Sigmoid colon (tissue), 6 donors: ENCODE measurements at regions not wholly inside any gene's neighbourhood (a gene's known extent, or its start where the extent isn't known, plus 50 kb on each side); places are given as distances from the start of the nearest gene placed in this dataset.

ENCODE experiments used
- DNase-seq: peaks from one replicate; pipeline ENCODE4 v3.0.0-alpha.2; 2019
- H3K27ac ChIP-seq, 4 donors: fragments of 200-600 bp; sonication (generic); one replicate each; pipeline ENCODE4 v1.5.1; 2016 to 2019; ENCODE audit warnings: mild to moderate bottlenecking in 1 of 4
- H3K27me3 ChIP-seq, 3 donors: fragments of 200-600 bp; sonication (generic); one replicate each; pipeline ENCODE4 v1.5.1; 2019; ENCODE audit warnings: mild to moderate bottlenecking in 1 of 3
- H3K36me3 ChIP-seq, 4 donors: fragments of 200-600 bp; sonication (generic); one replicate each; pipeline ENCODE4 v1.5.1; 2016 to 2019
- H3K4me1 ChIP-seq, 4 donors: fragments of 200-600 bp; sonication (generic); one replicate each; pipeline ENCODE4 v1.5.1; 2017 to 2019
- H3K4me3 ChIP-seq, 4 donors: fragments of 200-600 bp; sonication (generic); one replicate each; pipeline ENCODE4 v1.5.1; 2017 to 2019; ENCODE audit warnings: mild to moderate bottlenecking in 2 of 4, moderate library complexity in 1 of 4
- H3K9me3 ChIP-seq, 4 donors: fragments of 200-600 bp in 3 of 4; sonication (generic) in 3 of 4; one replicate each; pipeline versions ENCODE4 v1.5.1 to v1.6.1; 2013 to 2019
- EP300 ChIP-seq, 4 donors: sonication (generic); formaldehyde crosslinking; IDR thresholded peaks; one replicate each; pipeline ENCODE4 v1.6.1; 2017; ENCODE audit warnings: antibody characterized with exemption in 4 of 4
- POLR2A ChIP-seq, 2 donors: fragments of 450-650 bp; IDR thresholded peaks; one replicate each; pipeline ENCODE4 v1.6.1; 2016; ENCODE audit warnings: antibody characterized with exemption in 2 of 2, mild to moderate bottlenecking in 2 of 2, moderate library complexity in 2 of 2
- POLR2AphosphoS5 ChIP-seq, 4 donors: sonication (generic); formaldehyde crosslinking; IDR thresholded peaks; one replicate each; pipeline ENCODE4 v1.6.1; 2017; ENCODE audit warnings: antibody characterized with exemption in 4 of 4
- WGBS, 2 donors: extraction: QIAGEN DNeasy Blood & Tissue Kit; methylation state at CpG; one replicate each; pipeline ENCODE4 v1.1.7; 2013; 5-methylcytosine and 5-hydroxymethylcytosine counted together
- intact Hi-C: fragments of 100-400 bp; cut with DNase I; formaldehyde crosslinking; loops from one replicate; pipeline ENCODE4 v1.15.1; 2023
- TF ChIP-seq, protein P1 (sequence below), 4 experiments: fragments of 450-650 bp in 3 of 4; fragments of 200-600 bp in 1 of 4; IDR thresholded peaks; one replicate each; pipeline ENCODE4 v1.5.1; 2016 to 2019; ENCODE audit warnings: antibody characterized with exemption in 4 of 4, mild to moderate bottlenecking in 3 of 4, moderate library complexity in 2 of 4
- donor health status: healthy with polysubstance abuse.
- donor health status: healthy.

DNA sequence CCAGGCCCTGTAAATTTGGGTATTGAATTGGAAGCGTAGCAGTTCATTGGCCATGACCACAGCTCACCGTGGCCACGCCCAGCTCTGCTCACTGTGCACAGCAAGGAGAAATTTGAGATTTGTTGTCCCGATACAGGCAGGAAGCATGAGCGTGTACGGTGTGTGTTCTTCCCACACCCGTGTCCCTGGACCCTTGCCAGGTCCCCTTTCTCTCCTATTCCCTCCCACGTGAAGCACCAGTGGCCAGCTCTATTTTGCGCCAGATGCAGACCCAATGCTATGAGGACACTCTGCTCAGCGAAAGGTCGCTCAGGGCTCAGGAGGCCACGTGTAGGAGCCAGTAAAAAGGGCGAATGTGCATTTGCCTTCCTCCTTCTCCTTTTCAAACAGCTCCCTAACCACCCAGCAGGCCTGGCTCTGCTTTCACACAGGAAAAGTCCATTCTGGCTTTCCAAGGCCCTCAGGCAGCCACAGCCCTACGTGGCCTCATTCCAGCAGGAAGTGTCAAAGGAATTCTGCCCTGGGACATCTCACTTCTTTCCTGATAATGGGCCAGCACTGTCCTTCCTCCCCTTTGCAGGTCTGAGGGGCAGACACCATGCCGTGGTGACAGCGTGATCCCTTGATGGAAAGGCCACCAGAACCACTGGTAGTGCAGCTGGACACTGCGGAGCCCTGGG, 499.2 kb upstream of the CDH4 start:
- Histone ChIP-seq H3K27me3 (no peaks in the 10 kb centered on the region), H3K27ac (no peak overlapping the region), H3K4me3 (no peak overlapping the region), H3K36me3 (no peaks in the 10 kb centered on the region), H3K9me3 (no peaks in the 10 kb centered on the region), H3K4me1 (no peaks in the 10 kb centered on the region)
- TF ChIP-seq POLR2A (IDR thresholded peaks at IDR 0.05) (no peak), EP300 (IDR thresholded peaks at IDR 0.05) (no peak), POLR2AphosphoS5 (IDR thresholded peaks at IDR 0.05) (no peak)
- TF ChIP-seq, protein P1, sequence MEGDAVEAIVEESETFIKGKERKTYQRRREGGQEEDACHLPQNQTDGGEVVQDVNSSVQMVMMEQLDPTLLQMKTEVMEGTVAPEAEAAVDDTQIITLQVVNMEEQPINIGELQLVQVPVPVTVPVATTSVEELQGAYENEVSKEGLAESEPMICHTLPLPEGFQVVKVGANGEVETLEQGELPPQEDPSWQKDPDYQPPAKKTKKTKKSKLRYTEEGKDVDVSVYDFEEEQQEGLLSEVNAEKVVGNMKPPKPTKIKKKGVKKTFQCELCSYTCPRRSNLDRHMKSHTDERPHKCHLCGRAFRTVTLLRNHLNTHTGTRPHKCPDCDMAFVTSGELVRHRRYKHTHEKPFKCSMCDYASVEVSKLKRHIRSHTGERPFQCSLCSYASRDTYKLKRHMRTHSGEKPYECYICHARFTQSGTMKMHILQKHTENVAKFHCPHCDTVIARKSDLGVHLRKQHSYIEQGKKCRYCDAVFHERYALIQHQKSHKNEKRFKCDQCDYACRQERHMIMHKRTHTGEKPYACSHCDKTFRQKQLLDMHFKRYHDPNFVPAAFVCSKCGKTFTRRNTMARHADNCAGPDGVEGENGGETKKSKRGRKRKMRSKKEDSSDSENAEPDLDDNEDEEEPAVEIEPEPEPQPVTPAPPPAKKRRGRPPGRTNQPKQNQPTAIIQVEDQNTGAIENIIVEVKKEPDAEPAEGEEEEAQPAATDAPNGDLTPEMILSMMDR (IDR thresholded peaks at IDR 0.05) = no peak
- no peak for DNase-seq
- intact Hi-C loops = no loop called here
- WGBS, 2 donors = 70 to 77% methylated on average over 17 of the region's 17 CpGs

DNA sequence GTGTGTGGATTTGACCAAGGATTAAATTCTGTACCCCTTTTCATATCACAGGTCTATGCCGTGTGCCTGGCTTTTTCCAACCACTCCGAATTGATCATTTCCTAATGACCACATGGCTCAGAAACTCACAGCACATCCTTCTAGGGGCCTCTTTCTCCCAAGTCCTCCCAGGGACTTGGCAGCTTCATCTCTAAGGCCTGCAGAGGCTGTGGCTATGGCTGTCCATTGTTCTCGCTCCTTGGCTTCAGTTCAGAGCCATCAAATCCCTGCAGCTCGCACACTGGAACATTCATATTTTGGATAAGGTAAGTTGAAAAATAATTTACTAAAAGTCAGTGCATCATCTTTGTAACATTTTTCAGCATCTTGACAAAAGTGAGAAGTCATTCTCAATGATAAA, 497.2 kb upstream of the CDH4 start:
- H3K4me3 ChIP-seq = no peak overlapping the region
- intact Hi-C loops = no loop called here
- no peaks in the 10 kb centered on the region for H3K9me3 ChIP-seq
- TF ChIP-seq POLR2A (IDR thresholded peaks at IDR 0.05) (no peak), EP300 (IDR thresholded peaks at IDR 0.05) (no peak), POLR2AphosphoS5 (IDR thresholded peaks at IDR 0.05) (no peak)
- TF ChIP-seq, protein P1 (IDR thresholded peaks at IDR 0.05) = no peak
- WGBS, 2 donors = 78 to 85% methylated on average over 4 of the region's 4 CpGs
- no peaks in the 10 kb centered on the region for H3K36me3 ChIP-seq
- DNase-seq = no peak
- H3K27me3 ChIP-seq = no peaks in the 10 kb centered on the region
- H3K27ac ChIP-seq = no peak overlapping the region
- no peaks in the 10 kb centered on the region for H3K4me1 ChIP-seq

DNA sequence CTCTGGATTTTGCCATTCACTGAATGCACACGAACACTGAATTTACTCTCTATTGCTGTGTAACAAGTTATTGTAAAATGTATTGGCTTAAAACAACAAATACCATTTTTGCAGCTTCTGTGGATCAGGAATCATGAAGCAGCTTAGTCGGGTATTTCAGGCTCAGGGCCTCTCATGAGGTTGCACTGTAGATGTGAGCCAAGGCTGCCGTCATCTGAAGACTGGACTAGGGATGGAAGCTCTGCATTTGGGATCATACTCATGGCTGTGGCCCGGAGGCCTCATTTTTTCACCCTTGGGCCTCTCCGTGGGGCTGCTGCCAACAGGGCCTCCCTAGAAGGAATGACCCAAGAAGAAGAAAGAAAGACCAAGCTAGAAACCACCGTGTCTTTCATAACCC, 492.4 kb upstream of the CDH4 start:
- TF ChIP-seq, protein P1 (IDR thresholded peaks at IDR 0.05) = no peak
- no peak for TF ChIP-seq EP300 (IDR thresholded peaks at IDR 0.05)
- TF ChIP-seq POLR2AphosphoS5 (IDR thresholded peaks at IDR 0.05) = no peak
- no peak for TF ChIP-seq POLR2A (IDR thresholded peaks at IDR 0.05)

DNA sequence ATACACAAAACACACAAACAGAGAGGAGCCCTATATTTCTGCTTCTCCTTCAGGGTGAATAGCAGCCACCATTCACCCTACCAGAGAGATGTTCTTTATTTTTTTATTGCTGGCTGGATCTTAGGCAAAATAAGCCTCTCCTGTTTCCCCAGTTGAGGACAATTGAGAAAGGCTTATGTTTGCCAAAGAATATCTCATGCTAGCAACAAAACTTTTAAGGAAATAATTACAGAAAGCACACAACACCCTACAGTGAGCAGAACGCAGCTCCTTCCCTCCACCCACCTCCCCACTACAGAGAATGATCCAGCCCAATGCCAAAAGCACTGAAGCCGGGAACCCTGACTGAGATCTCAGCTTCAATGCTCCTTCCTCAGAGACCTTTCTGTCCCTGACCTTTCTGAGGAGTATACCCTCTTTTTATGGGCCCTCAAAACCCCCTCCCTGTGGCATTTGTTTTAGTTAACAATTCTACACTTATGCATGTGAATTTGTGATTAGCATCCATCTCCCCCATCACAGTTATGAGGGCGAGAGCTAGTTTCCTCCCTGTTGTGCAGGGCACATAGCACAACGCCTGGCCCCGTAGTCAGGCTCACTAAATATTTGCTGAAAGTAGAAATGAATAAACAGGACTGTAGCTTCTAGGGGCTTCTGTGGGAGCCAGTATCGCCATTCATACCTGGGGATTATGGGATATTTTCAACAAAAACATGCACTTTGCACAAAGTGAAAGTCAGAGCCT, 491.6 kb upstream of the CDH4 start:
- Histone ChIP-seq H3K4me1 (no peaks in the 10 kb centered on the region), H3K36me3 (no peaks in the 10 kb centered on the region), H3K4me3 (no peak overlapping the region), H3K27me3 (no peaks in the 10 kb centered on the region), H3K9me3 (no peaks in the 10 kb centered on the region), H3K27ac (no peak overlapping the region)
- intact Hi-C loops = no loop called here
- no peak for DNase-seq
- 56 to 69% methylated on average over 6 of the region's 6 CpGs for WGBS, 2 donors
- no peak for TF ChIP-seq POLR2A (IDR thresholded peaks at IDR 0.05)
- no peak for TF ChIP-seq POLR2AphosphoS5 (IDR thresholded peaks at IDR 0.05)

More for the DNA sequence above, 492.4 kb upstream of the CDH4 start:
- intact Hi-C loops = no loop called here
- Histone ChIP-seq H3K4me1 (no peaks in the 10 kb centered on the region), H3K27ac (no peak overlapping the region), H3K27me3 (no peaks in the 10 kb centered on the region), H3K4me3 (no peak overlapping the region), H3K9me3 (no peaks in the 10 kb centered on the region), H3K36me3 (no peaks in the 10 kb centered on the region)
- 77 to 87% methylated on average over 6 of the region's 6 CpGs for WGBS, 2 donors
- DNase-seq = no peak

DNA sequence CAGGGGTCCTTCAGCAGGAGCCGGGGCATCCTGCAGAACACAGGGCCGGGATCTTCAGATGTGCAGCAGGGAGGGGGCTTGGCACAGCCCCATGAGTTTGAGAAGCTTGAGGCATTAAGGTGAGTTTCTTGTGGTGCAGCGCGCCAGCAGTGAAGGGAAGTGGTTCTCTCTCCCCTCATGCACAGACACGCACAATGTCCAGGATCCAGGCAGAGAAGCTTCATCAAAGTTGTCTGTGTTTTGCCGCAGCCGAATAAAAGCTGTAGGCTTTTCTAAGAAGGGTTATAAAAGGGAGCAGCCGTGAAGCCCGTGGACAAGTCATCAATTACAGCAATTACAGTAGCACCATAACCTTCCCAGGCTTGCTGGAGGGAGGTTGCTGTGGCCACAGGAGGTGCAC, 491.0 kb upstream of the CDH4 start:
- Histone ChIP-seq H3K4me1 (no peaks in the 10 kb centered on the region), H3K4me3 (no peak overlapping the region), H3K27me3 (no peaks in the 10 kb centered on the region), H3K27ac (no peak overlapping the region), H3K9me3 (no peaks in the 10 kb centered on the region), H3K36me3 (no peaks in the 10 kb centered on the region)
- intact Hi-C loops = no loop called here
- WGBS, 2 donors = 76 to 77% methylated on average over 9 of the region's 9 CpGs
- no peak for DNase-seq
- TF ChIP-seq POLR2A (IDR thresholded peaks at IDR 0.05) (no peak), EP300 (IDR thresholded peaks at IDR 0.05) (no peak), POLR2AphosphoS5 (IDR thresholded peaks at IDR 0.05) (no peak)
- TF ChIP-seq, protein P1 (IDR thresholded peaks at IDR 0.05) = no peak
